ENCODE measurements at regions not wholly inside any gene's neighbourhood (a gene's known extent, or its start where the extent isn't known, plus 50 kb on each side); places are given as distances from the start of the nearest gene placed in this dataset.

- no peak for TF ChIP-seq EGR1 (IDR thresholded peaks at IDR 0.05; ENCODE audit: borderline replicate concordance in 1 of 2, low read depth in 2 of 2, low read length in 2 of 2)
- no peak for TF ChIP-seq RBBP5 (conservative IDR thresholded peaks at IDR 0.05)
- TF ChIP-seq CHD4 (IDR thresholded peaks at IDR 0.05): no peak
- no peak for TF ChIP-seq JUNB (IDR thresholded peaks at IDR 0.05)
- TF ChIP-seq MXI1 (IDR thresholded peaks at IDR 0.05; ENCODE audit: low read depth, low read length): no peak
- TF ChIP-seq GATAD2B (conservative IDR thresholded peaks at IDR 0.05; ENCODE audit: low read depth): no peak
- TF ChIP-seq CEBPB (IDR thresholded peaks at IDR 0.05; ENCODE audit: borderline replicate concordance in 1 of 2, low read depth in 2 of 2, low read length in 2 of 2): no peak
Observed at GRCh38 chr20:52422574-52423336, 231.2 kb upstream of the ZFP64 start (continued).

- DNase-seq (ENCODE audit: low read depth, low spot score): no peak
- Histone ChIP-seq H3K9ac (ENCODE audit: control insufficient read depth, insufficient read depth, low read length) (no peak overlapping the region), H3K27ac (ENCODE audit: control insufficient read depth, insufficient read depth) (no peak overlapping the region), H3K27me3 (replicated peaks in 1 of 2; ENCODE audit: control insufficient read depth in 2 of 2, insufficient read depth in 2 of 2, low read length in 1 of 2) (no peaks in the 10 kb centered on the region), H3K4me2 (ENCODE audit: control insufficient read depth, insufficient read depth) (no peak overlapping the region), H4K20me1 (ENCODE audit: control insufficient read depth, insufficient read depth) (no peaks in the 10 kb centered on the region), H3K79me2 (ENCODE audit: control insufficient read depth, insufficient read depth, low read length) (no peaks in the 10 kb centered on the region), H2AFZ (ENCODE audit: control insufficient read depth, low read depth, low read length) (no peak overlapping the region), H3K36me3 (ENCODE audit: control insufficient read depth in 2 of 2, insufficient read depth in 2 of 2, low read length in 1 of 2) (no peaks in the 10 kb centered on the region), H3K4me1 (ENCODE audit: control insufficient read depth, insufficient read depth, low read length) (no peaks in the 10 kb centered on the region), H3K9me3 (replicated peaks; ENCODE audit: control insufficient read depth, insufficient read depth, low read length) (no peaks in the 10 kb centered on the region; the same call in 2 of the 3 replicates), H3K4me3 (no peak overlapping the region)
- TF ChIP-seq NR2C2 (IDR thresholded peaks at IDR 0.05; ENCODE audit: borderline replicate concordance, control insufficient read depth, insufficient read length, low read depth) (no peak), IRF5 (IDR thresholded peaks at IDR 0.05; ENCODE audit: borderline replicate concordance) (no peak), WRNIP1 (IDR thresholded peaks at IDR 0.05; ENCODE audit: borderline replicate concordance, low read depth, low read length) (no peak), E2F8 (IDR thresholded peaks at IDR 0.05; ENCODE audit: low read depth, partially characterized antibody) (no peak), STAT3 (IDR thresholded peaks at IDR 0.05; ENCODE audit: low read depth, low read length) (no peak), USF2 (IDR thresholded peaks at IDR 0.05; ENCODE audit: borderline replicate concordance, low read depth, low read length) (no peak)
- ATAC-seq: no peak
- POLR2A ChIA-PET: no interaction called here
- in situ Hi-C loops (cut with MboI): no loop called here
- SMC1A ChIA-PET (ENCODE audit: uncharacterized antibody, unreplicated experiment): no interaction called here
- 8% methylated on average over 3 of the region's 3 CpGs for WGBS (ENCODE audit: insufficient coverage, insufficient replicate concordance, low lambda C conversion rate, missing lambda C conversion rate)
- BruUV-seq (replicated peaks): no TSS peak
- FAIRE-seq: no peak
- intact Hi-C loops (cut with micrococcal nuclease; ENCODE audit: unreplicated experiment): no loop called here
- CTCF ChIA-PET: no interaction called here
- RAD21 ChIA-PET (ENCODE audit: unreplicated experiment): no interaction called here
Observed at GRCh38 chr20:52420805-52421204, 229.2 kb upstream of the ZFP64 start.

Measured in GM12878 (cell line).